22Rv1 (cell line): ENCODE measurements at regions not wholly inside any gene's neighbourhood (a gene's known extent, or its start where the extent isn't known, plus 50 kb on each side); places are given as distances from the start of the nearest gene placed in this dataset.
"Not testable (repeated sequence)": the region's sequence is repeated elsewhere in the genome, so short reads cannot be mapped to it uniquely, and the experiment has no call there.

Source experiments
- H3K27ac ChIP-seq: fragments of 450-650 bp; 2 replicates; pipeline ENCODE4 v1.5.1; 2017
- ZFX ChIP-seq: fragments of 450-650 bp; IDR thresholded peaks from 2 replicates; pipeline ENCODE4 v1.6.1; 2017; ENCODE audit warnings: antibody characterized with exemption, borderline replicate concordance
- TF ChIP-seq, protein P1 (sequence below): fragments of 450-650 bp; IDR thresholded peaks from 2 replicates; pipeline ENCODE4 v1.5.1; 2017; ENCODE audit warnings: mild to moderate bottlenecking

GRCh38 chr6:51116723-51117122, 298.1 kb downstream of the TFAP2B start:
- no peak overlapping the region for H3K27ac ChIP-seq
- TF ChIP-seq, protein P1, sequence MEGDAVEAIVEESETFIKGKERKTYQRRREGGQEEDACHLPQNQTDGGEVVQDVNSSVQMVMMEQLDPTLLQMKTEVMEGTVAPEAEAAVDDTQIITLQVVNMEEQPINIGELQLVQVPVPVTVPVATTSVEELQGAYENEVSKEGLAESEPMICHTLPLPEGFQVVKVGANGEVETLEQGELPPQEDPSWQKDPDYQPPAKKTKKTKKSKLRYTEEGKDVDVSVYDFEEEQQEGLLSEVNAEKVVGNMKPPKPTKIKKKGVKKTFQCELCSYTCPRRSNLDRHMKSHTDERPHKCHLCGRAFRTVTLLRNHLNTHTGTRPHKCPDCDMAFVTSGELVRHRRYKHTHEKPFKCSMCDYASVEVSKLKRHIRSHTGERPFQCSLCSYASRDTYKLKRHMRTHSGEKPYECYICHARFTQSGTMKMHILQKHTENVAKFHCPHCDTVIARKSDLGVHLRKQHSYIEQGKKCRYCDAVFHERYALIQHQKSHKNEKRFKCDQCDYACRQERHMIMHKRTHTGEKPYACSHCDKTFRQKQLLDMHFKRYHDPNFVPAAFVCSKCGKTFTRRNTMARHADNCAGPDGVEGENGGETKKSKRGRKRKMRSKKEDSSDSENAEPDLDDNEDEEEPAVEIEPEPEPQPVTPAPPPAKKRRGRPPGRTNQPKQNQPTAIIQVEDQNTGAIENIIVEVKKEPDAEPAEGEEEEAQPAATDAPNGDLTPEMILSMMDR = no peak
- no peak for TF ChIP-seq ZFX

- peak overlapping the region; percentile 89 for H3K27ac ChIP-seq
Observed at GRCh38 chr6:51118792-51119191, 300.1 kb downstream of the TFAP2B start.

DNA sequence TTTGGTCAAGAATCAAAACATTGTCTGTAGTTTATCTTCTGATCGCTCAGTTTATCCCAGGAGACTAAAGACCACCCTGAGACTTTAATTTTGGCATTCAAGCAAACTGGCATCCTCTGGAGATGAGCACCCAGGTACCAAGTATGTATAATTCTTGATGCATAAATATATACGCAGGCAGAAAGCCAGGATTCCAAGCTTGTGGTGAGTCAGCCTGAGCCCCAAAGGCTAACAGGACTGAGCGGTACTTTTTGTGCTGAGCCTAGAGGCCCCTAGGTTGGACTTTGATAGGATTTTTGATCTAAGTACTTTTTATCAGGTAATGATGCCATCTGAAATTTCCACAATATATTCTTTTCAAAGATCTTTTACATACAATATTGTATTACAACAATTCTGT, 301.3 kb downstream of the TFAP2B start:
- TF ChIP-seq ZFX = no peak
- H3K27ac ChIP-seq = peak overlapping the region; percentile 89

More at GRCh38 chr6:51118792-51119191, 300.1 kb downstream of the TFAP2B start:
- TF ChIP-seq, protein P1 = no peak
- no peak for TF ChIP-seq ZFX

- not testable (repeated sequence) for H3K27ac ChIP-seq
Observed at GRCh38 chr6:51121380-51121976, 302.8 kb downstream of the TFAP2B start.

- no peak overlapping the region for H3K27ac ChIP-seq
- TF ChIP-seq, protein P1 = no peak
- no peak for TF ChIP-seq ZFX
Observed at GRCh38 chr6:51129043-51129442, 310.4 kb downstream of the TFAP2B start.

- TF ChIP-seq ZFX = no peak
- TF ChIP-seq, protein P1 = no peak
- peak overlapping the region; percentile 35 for H3K27ac ChIP-seq
Observed at GRCh38 chr6:51137777-51138176, 319.1 kb downstream of the TFAP2B start.

DNA sequence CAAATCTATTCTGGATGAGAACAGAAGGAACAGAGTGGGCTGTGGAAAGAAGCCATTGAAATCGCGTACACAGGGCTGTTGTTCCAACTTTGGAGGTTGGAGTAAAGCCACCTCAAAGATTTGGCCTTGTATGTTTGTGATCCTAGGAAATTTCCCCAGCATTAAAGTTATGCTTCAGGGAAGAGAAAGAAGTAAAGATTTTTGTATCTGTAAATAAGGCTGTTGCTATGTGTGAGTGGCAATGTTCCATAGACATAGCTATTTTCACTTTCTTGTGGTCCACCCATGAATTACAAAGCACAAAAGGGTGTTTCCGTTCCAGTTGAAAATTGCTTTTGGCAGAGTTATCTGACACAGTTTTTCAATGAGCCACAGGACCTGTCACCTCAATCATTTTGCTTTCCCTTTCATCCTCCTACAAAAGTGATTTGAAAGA, 321.3 kb downstream of the TFAP2B start:
- TF ChIP-seq, protein P1 = no peak
- TF ChIP-seq ZFX = no peak

DNA sequence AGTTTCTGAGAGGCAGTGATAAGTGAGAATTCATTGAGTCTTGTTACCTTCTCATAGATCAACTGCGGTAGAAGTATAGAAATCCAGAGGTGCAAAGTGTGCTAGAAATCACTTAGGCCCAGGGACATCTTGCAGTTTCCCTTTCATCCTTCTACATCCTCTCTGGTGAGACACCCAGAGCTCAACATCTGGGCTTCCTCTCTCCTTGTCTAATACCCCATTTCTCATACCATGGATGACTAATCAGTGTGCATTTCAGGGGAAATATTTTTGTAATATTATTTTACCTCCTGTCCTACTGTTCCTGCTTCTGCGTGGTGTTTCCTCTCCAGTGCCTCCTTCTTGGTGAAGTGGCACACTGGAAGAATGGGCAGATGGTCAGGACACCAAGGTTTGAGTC, 322.4 kb downstream of the TFAP2B start:
- no peak for TF ChIP-seq ZFX
- TF ChIP-seq, protein P1 = no peak
- H3K27ac ChIP-seq = no peak overlapping the region

More for the DNA sequence above, 321.3 kb downstream of the TFAP2B start:
- no peak overlapping the region for H3K27ac ChIP-seq
